ENCODE measurements at regions not wholly inside any gene's neighbourhood (a gene's known extent, or its start where the extent isn't known, plus 50 kb on each side); places are given as distances from the start of the nearest gene placed in this dataset.

DNA sequence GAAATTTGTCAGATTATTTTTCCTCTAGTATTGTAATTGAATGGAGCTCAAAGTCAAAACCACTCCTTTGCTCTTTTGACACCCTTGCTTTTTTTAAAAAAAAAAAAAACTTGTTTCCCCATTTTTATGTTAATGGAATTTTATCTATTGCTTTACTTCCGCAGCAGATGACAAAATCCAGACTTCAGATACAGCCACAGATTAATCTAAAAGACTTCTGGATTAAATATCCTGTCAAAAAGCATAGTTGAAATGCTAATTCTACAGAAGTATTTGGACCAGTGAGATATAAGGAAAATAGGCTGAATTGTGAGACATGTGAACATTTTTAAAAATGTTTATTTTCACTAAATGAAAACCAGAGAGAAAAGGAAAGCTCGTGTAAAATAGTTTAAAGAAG is 341.4 kb downstream of the BMP2 start:
- intact Hi-C loops (cut with DNase I, micrococcal nuclease), result no loop called here
- TF ChIP-seq, protein P1, sequence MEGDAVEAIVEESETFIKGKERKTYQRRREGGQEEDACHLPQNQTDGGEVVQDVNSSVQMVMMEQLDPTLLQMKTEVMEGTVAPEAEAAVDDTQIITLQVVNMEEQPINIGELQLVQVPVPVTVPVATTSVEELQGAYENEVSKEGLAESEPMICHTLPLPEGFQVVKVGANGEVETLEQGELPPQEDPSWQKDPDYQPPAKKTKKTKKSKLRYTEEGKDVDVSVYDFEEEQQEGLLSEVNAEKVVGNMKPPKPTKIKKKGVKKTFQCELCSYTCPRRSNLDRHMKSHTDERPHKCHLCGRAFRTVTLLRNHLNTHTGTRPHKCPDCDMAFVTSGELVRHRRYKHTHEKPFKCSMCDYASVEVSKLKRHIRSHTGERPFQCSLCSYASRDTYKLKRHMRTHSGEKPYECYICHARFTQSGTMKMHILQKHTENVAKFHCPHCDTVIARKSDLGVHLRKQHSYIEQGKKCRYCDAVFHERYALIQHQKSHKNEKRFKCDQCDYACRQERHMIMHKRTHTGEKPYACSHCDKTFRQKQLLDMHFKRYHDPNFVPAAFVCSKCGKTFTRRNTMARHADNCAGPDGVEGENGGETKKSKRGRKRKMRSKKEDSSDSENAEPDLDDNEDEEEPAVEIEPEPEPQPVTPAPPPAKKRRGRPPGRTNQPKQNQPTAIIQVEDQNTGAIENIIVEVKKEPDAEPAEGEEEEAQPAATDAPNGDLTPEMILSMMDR (IDR thresholded peaks at IDR 0.05), result no peak
- no peak overlapping the region for H3K4me3 ChIP-seq

DNA sequence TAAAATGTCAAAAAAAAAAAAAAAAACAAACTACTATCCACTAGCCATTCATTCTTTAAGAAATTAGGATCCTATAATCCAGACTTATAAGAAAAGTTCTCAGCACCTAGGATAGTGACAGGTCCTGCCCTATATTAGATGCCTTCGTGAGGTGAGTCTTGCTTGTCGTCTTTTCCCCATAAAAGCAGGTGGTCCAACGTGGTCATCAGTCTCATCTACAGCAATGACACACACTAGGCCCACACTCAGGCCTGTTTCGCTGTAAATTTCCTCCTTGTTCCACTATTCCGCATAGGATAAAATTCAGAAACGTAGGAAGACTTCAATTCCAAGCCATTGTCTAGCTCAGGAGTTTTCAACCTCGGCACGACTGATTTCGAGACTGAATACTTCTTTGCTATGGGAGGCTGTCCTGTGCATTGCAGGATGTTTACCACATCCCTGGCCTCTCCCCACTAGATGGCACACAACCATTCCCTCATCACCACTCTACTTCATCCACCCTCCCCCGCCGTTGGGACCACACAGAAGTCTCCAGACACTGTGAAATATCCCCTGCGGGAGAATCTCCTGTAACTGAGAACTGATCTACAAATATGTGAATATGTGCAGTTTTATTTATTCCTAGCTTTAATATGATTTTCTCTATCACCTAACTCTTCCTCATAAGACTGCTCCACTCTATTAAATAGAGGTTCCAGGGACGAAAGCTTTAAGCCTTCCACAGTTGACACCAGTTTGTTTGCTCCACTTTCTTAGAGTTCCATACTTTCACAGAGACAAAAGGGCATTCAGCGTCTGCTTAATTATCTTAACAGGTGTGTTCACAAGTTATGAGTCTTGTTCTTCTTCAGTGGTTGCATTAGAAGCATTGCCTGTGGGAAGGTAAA is 346.3 kb downstream of the BMP2 start:
- DNase-seq (peak in 1 of 3 donors; percentile 30), ATAC-seq (no peak)
- intact Hi-C loops (cut with DNase I, micrococcal nuclease), result no loop called here
- H3K9me3 ChIP-seq, result no peaks in the 10 kb centered on the region
- TF ChIP-seq, protein P1 (IDR thresholded peaks at IDR 0.05), result no peak
- H3K4me1 ChIP-seq (ENCODE audit: low read depth), result no peaks in the 10 kb centered on the region
- no peak overlapping the region for H3K4me3 ChIP-seq
- no peaks in the 10 kb centered on the region for H3K36me3 ChIP-seq (ENCODE audit: low read depth)

More for the DNA sequence above, 341.4 kb downstream of the BMP2 start:
- no peak for DNase-seq
- Histone ChIP-seq H3K4me1 (ENCODE audit: low read depth) (no peaks in the 10 kb centered on the region), H3K36me3 (ENCODE audit: low read depth) (no peaks in the 10 kb centered on the region), H3K9me3 (no peaks in the 10 kb centered on the region)
- ATAC-seq, result no peak

DNA sequence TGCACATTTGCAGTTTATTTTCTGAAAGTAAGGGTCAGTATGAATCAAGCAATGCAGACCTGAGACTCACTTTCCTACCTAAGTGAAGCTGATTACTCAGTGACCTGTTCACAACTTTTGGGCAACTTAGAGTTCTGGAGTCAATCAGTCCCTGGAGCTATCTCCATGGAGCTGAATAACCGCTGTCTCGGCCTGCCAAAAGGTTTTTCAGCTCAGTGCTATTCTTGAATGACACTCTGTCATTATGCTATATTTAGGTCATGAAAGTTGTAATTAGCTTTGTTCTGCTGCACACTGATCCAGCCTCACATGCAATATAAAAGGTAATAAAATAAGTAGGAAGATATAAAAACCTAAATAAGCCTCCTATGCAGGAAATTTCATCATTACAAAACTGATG is 356.0 kb downstream of the BMP2 start:
- Histone ChIP-seq H3K4me3 (no peak overlapping the region), H3K4me1 (ENCODE audit: low read depth) (no peaks in the 10 kb centered on the region), H3K9me3 (no peaks in the 10 kb centered on the region), H3K36me3 (ENCODE audit: low read depth) (no peaks in the 10 kb centered on the region)
- ATAC-seq (no peak), DNase-seq (no peak)
- TF ChIP-seq, protein P1 (IDR thresholded peaks at IDR 0.05), result no peak
- intact Hi-C loops (cut with DNase I, micrococcal nuclease), result no loop called here

DNA sequence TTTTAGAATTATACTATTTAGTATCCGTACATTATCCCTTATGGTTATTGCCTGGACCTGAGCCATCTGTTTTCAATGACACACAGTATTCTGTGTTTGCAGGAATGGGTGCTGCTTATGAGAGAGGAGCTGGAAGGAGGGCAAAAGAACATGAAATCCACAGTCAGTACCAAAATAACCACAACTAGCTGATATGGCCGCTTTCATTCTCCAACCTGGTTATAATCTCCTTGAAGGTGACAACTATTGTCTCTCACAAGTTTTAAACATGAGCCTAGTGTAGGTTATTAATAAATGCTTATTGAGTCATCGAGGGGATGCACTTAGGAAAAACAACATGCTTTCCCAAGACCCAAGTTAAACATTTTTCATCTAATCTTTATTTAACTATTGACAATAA is 356.6 kb downstream of the BMP2 start:
- no peaks in the 10 kb centered on the region for H3K4me1 ChIP-seq (ENCODE audit: low read depth)
- intact Hi-C loops (cut with DNase I, micrococcal nuclease), result no loop called here
- no peak overlapping the region for H3K4me3 ChIP-seq
- H3K36me3 ChIP-seq (ENCODE audit: low read depth), result no peaks in the 10 kb centered on the region
- ATAC-seq (no peak), DNase-seq (no peak)
- TF ChIP-seq, protein P1 (IDR thresholded peaks at IDR 0.05), result no peak
- H3K9me3 ChIP-seq, result no peaks in the 10 kb centered on the region

DNA sequence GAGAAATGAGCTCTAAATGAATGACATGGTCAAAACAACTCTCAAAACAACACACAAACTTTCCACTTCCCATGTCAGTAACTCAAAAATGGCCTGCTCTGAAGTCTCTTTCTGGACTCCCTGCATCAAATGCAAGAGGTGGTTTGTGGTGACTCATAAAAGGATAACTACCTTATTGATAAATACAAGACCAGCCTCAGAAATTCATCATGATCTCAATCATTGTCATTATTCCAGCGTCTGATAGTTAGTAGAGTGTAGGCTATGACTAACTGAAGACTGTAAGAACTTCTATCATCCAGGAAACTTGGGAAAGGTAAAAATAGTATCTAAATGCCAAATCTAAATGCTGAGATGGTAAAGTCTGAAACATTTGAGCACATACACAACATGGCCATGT is 369.4 kb downstream of the BMP2 start:
- Histone ChIP-seq H3K36me3 (ENCODE audit: low read depth) (no peaks in the 10 kb centered on the region), H3K9me3 (no peaks in the 10 kb centered on the region), H3K4me1 (ENCODE audit: low read depth) (no peaks in the 10 kb centered on the region), H3K4me3 (no peak overlapping the region)
- ATAC-seq, result no peak
- DNase-seq, result no peak
- intact Hi-C loops (cut with DNase I, micrococcal nuclease), result no loop called here
- TF ChIP-seq, protein P1 (IDR thresholded peaks at IDR 0.05), result no peak
